HepG2 (cell line): ENCODE measurements at regions not wholly inside any gene's neighbourhood (a gene's known extent, or its start where the extent isn't known, plus 50 kb on each side); places are given as distances from the start of the nearest gene placed in this dataset.

ENCODE experiments used
- BCL6 ChIP-seq: IDR thresholded peaks from 2 replicates; pipeline ENCODE4 v1.6.1; 2016; ENCODE audit warnings: missing genetic modification reagents, missing compliant biosample characterization
- DPF2 ChIP-seq: sonication (generic); formaldehyde crosslinking; IDR thresholded peaks from 2 replicates; pipeline ENCODE4 v1.4.0; 2020; ENCODE audit warnings: mild to moderate bottlenecking, low read depth, missing genetic modification reagents, borderline replicate concordance
- FOXP4 ChIP-seq: sonication (generic); formaldehyde crosslinking; IDR thresholded peaks from 2 replicates; pipeline ENCODE4 v1.4.0; 2020; ENCODE audit warnings: missing genetic modification reagents
- JUND ChIP-seq: sonication (generic); formaldehyde crosslinking; IDR thresholded peaks from 2 replicates; pipeline ENCODE4 v1.8.0; 2022; ENCODE audit warnings: mild to moderate bottlenecking, missing genetic modification reagents
- KIAA2018 ChIP-seq: sonication (generic); formaldehyde crosslinking; IDR thresholded peaks from 2 replicates; pipeline ENCODE4 v1.5.0; 2020; ENCODE audit warnings: mild to moderate bottlenecking, missing genetic modification reagents, borderline replicate concordance
- RNF2 ChIP-seq: fragments of 450-650 bp; conservative IDR thresholded peaks from 2 replicates; pipeline ENCODE4 v1.6.1; 2016; ENCODE audit warnings: low read depth
- TFE3 ChIP-seq: IDR thresholded peaks from 2 replicates; pipeline ENCODE4 v1.6.1; 2016
- UBTF ChIP-seq: sonication (generic); formaldehyde crosslinking; IDR thresholded peaks from 2 replicates; pipeline ENCODE4 v1.4.0; 2020; ENCODE audit warnings: mild to moderate bottlenecking, missing genetic modification reagents
- ZBTB42 ChIP-seq: sonication (generic); formaldehyde crosslinking; IDR thresholded peaks from 2 replicates; pipeline ENCODE4 v1.5.0; 2020; ENCODE audit warnings: mild to moderate bottlenecking, missing genetic modification reagents
- ZNF331 ChIP-seq: sonication (generic); formaldehyde crosslinking; IDR thresholded peaks from 2 replicates; pipeline ENCODE4 v1.4.0; 2020; ENCODE audit warnings: missing genetic modification reagents

- TF ChIP-seq KIAA2018 (CRISPR knock-in tag), result no peak
- no peak for TF ChIP-seq RNF2
- peak; percentile 71; the same call in 1 of the 2 replicates for TF ChIP-seq ZNF331 (CRISPR knock-in tag)
- no peak for TF ChIP-seq UBTF (CRISPR knock-in tag)
- peak; percentile 57; the same call in 1 of the 2 replicates for TF ChIP-seq TFE3 (CRISPR knock-in tag)
- peak; percentile 88 for TF ChIP-seq BCL6 (CRISPR knock-in tag)
- peak; percentile 96 for TF ChIP-seq DPF2 (CRISPR knock-in tag)
- TF ChIP-seq FOXP4, result peak; percentile 98
- peak; percentile 66; the same call in 1 of the 2 replicates for TF ChIP-seq JUND
- no peak for TF ChIP-seq ZBTB42
These were observed 102.9 kb downstream of the CCER1 start (continued) for GRCh38 chr12:90851800-90852718.
